DND-41 (cell line): ENCODE measurements at regions not wholly inside any gene's neighbourhood (a gene's known extent, or its start where the extent isn't known, plus 50 kb on each side); places are given as distances from the start of the nearest gene placed in this dataset.

ENCODE experiments used
- ATAC-seq: fragments of 200-7000 bp; cut with Tn5 transposase; 3 replicates; pipeline ENCODE4 v1.9.1; 2021; ENCODE audit warnings: low read depth; ENCODE audit not compliant: insufficient read depth
- DNase-seq: peaks from one replicate; pipeline ENCODE4 v3.0.0-alpha.2; 2020
- H2AFZ ChIP-seq: 2 replicates; pipeline ENCODE4 v1.6.0; 2012; ENCODE audit warnings: low read depth, low read length
- H3K27ac ChIP-seq: 2 replicates; pipeline ENCODE4 v1.5.1; 2012; ENCODE audit warnings: low read length, inconsistent platforms
- H3K27me3 ChIP-seq: fragments of 200-600 bp; sonication (generic); 2 replicates; pipeline ENCODE4 v1.6.0; 2012; ENCODE audit warnings: low read length, mild to moderate bottlenecking, inconsistent platforms; ENCODE audit not compliant: insufficient read depth, poor library complexity
- H3K36me3 ChIP-seq: 2 replicates; pipeline ENCODE4 v1.5.1; 2012; ENCODE audit warnings: low read length, inconsistent platforms; ENCODE audit not compliant: insufficient read depth
- H3K4me1 ChIP-seq: 2 replicates; pipeline ENCODE4 v1.5.1; 2012; ENCODE audit warnings: mild to moderate bottlenecking, low read length; ENCODE audit not compliant: insufficient read depth
- H3K4me2 ChIP-seq: 2 replicates; pipeline ENCODE4 v1.6.0; 2012; ENCODE audit warnings: mild to moderate bottlenecking, moderate library complexity, low read length, inconsistent platforms; ENCODE audit not compliant: insufficient read depth
- H3K4me3 ChIP-seq, 2 experiments: fragments of 200-600 bp in 1 of 2; shearing (Covaris generic) in 1 of 2; 2 replicates each; pipeline ENCODE4 v1.5.1; 2012 to 2016; ENCODE audit warnings: inconsistent platforms in 2 of 2, low read length in 2 of 2, mild to moderate bottlenecking in 2 of 2, low read depth in 1 of 2, moderate library complexity in 1 of 2
- H3K79me2 ChIP-seq: 2 replicates; pipeline ENCODE4 v1.6.0; 2012; ENCODE audit warnings: low read length, inconsistent platforms; ENCODE audit not compliant: insufficient read depth
- H3K9ac ChIP-seq: 2 replicates; pipeline ENCODE4 v1.6.0; 2012; ENCODE audit warnings: low read depth, mild to moderate bottlenecking, inconsistent platforms, low read length, moderate library complexity
- H3K9me3 ChIP-seq: 2 replicates; pipeline ENCODE4 v1.5.1; 2012; ENCODE audit warnings: low read length, moderate library complexity, mild to moderate bottlenecking, inconsistent platforms; ENCODE audit not compliant: insufficient read depth, severe bottlenecking
- H4K20me1 ChIP-seq: 2 replicates; pipeline ENCODE4 v1.6.0; 2012; ENCODE audit warnings: low read length; ENCODE audit not compliant: insufficient read depth
- CTCF ChIP-seq: IDR thresholded peaks from 2 replicates; pipeline ENCODE4 v1.5.1; 2012; ENCODE audit warnings: borderline replicate concordance, low read length, moderate library complexity, mild to moderate bottlenecking; ENCODE audit not compliant: poor library complexity, severe bottlenecking; ENCODE audit errors: extremely low read depth
- EZH2 ChIP-seq: IDR thresholded peaks from 3 replicates; pipeline ENCODE4 v1.6.1; 2012; ENCODE audit warnings: borderline replicate concordance, low read depth, mild to moderate bottlenecking, moderate library complexity, low read length, inconsistent platforms; ENCODE audit not compliant: severe bottlenecking

DNA sequence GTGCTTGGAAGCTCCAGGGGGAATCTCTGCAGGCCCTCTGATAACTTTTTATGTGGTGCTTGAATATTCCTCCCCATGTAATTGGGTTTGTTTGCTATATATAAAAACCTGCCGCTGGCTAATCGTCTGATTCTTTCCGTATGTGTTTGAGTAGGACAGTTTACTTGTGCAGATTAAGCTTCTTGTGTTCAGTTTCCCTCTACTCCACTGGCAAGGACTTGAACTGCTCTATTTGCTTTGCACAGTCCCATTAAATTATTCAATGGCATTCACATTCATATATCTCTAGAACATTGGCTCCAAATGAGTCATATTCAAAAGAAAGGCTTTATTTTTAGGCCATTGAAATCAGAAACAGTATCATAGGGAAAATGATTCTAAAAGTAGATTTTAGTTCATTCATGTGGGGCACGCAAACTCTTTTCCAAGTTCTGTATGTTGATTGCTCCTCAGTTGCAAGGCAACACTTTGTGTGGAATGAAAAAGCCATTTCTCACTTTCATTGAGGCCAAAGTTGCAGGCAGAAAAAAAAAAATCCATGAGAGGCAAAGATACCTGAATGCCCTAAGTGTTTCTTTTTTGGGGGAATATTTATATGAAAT is 1682.3 kb upstream of the PIK3C3 start:
- Histone ChIP-seq H3K4me2 (no peak overlapping the region), H2AFZ (no peak overlapping the region), H3K4me3 (no peak overlapping the region), H3K27ac (no peak overlapping the region), H3K9me3 (no peaks in the 10 kb centered on the region), H3K27me3 (no peaks in the 10 kb centered on the region), H4K20me1 (no peaks in the 10 kb centered on the region), H3K9ac (no peak overlapping the region), H3K4me1 (no peaks in the 10 kb centered on the region), H3K79me2 (no peaks in the 10 kb centered on the region), H3K36me3 (no peaks in the 10 kb centered on the region)
- DNase-seq (no peak), ATAC-seq (no peak)
- no peak for TF ChIP-seq EZH2
- TF ChIP-seq CTCF = no peak

DNA sequence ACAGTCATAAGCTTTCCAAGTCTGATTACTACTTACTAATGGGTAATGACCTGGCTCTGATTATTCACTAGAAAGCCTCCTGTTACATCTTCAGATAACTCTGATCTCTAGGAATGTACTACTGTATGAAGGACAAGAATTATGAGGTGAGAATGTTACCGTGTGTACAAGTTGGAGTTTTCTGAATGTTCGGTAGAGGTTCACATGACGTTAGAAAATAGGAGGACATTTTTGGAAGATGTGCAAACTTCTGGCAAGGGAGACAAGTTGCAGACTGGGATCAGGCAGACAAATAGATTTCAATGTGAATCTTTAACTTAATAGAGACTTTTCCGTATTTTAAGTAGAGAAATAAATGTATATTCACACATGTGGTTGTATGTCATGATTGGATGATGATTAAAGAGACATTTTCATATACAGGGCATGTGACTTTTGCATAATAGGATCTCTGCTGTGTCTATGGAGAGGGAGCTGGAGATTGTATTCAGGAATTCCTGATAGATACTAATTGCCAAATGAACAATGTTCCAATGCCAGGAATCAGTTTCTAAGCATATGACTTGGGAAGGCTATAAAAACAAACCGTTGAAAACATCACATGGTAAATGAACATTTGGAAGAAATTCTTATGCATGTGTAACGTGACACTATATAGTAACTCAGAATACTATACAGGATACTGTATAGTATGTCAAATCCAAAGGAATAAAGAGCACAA is 1695.8 kb upstream of the PIK3C3 start:
- Histone ChIP-seq H3K27ac (no peak overlapping the region), H3K9me3 (no peaks in the 10 kb centered on the region), H3K4me2 (no peak overlapping the region), H3K4me1 (no peaks in the 10 kb centered on the region), H2AFZ (no peak overlapping the region), H4K20me1 (no peaks in the 10 kb centered on the region), H3K4me3 (no peak overlapping the region), H3K36me3 (no peaks in the 10 kb centered on the region), H3K9ac (no peak overlapping the region), H3K27me3 (no peaks in the 10 kb centered on the region), H3K79me2 (no peaks in the 10 kb centered on the region)
- TF ChIP-seq EZH2 (no peak), CTCF (no peak)
- ATAC-seq = no peak
- no peak for DNase-seq

GRCh38 chr18:40258311-40258710 is 1696.7 kb upstream of the PIK3C3 start:
- Histone ChIP-seq H3K4me2 (no peak overlapping the region), H3K79me2 (no peaks in the 10 kb centered on the region), H3K27ac (no peak overlapping the region), H3K27me3 (no peaks in the 10 kb centered on the region), H3K9ac (no peak overlapping the region), H2AFZ (no peak overlapping the region), H4K20me1 (no peaks in the 10 kb centered on the region), H3K4me1 (no peaks in the 10 kb centered on the region), H3K4me3 (no peak overlapping the region), H3K9me3 (no peaks in the 10 kb centered on the region), H3K36me3 (no peaks in the 10 kb centered on the region)
- ATAC-seq = no peak
- TF ChIP-seq EZH2 (no peak), CTCF (no peak)
- no peak for DNase-seq

- ATAC-seq = no peak
- Histone ChIP-seq H3K4me1 (no peaks in the 10 kb centered on the region), H3K9ac (no peak overlapping the region), H4K20me1 (no peaks in the 10 kb centered on the region), H3K79me2 (no peaks in the 10 kb centered on the region), H2AFZ (no peak overlapping the region), H3K9me3 (no peaks in the 10 kb centered on the region), H3K4me3 (no peak overlapping the region), H3K4me2 (no peak overlapping the region), H3K27ac (no peak overlapping the region), H3K27me3 (no peaks in the 10 kb centered on the region), H3K36me3 (no peaks in the 10 kb centered on the region)
- TF ChIP-seq EZH2 = no peak
- no peak for TF ChIP-seq CTCF
- DNase-seq = no peak
Observed at GRCh38 chr18:40250236-40250635, 1704.8 kb upstream of the PIK3C3 start.
